KOPT-K1 (cell line): ENCODE measurements at regions not wholly inside any gene's neighbourhood (a gene's known extent, or its start where the extent isn't known, plus 50 kb on each side); places are given as distances from the start of the nearest gene placed in this dataset.

Experiments
- H3K27ac ChIP-seq: fragments of 200-600 bp; sonication (generic); 2 replicates; pipeline ENCODE4 v1.5.1; 2016; ENCODE audit warnings: antibody characterized with exemption, mild to moderate bottlenecking, low read depth, low read length; ENCODE audit not compliant: poor library complexity, severe bottlenecking
- H3K36me3 ChIP-seq: fragments of 200-600 bp; sonication (generic); 2 replicates; pipeline ENCODE4 v1.5.1; 2017; ENCODE audit warnings: antibody characterized with exemption, mild to moderate bottlenecking, low read length, moderate library complexity; ENCODE audit not compliant: insufficient read depth
- H3K9me3 ChIP-seq: fragments of 200-600 bp; sonication (generic); 2 replicates; pipeline ENCODE4 v1.5.1; 2017; ENCODE audit warnings: antibody characterized with exemption, low read length, mild to moderate bottlenecking; ENCODE audit not compliant: insufficient read depth, poor library complexity, severe bottlenecking

DNA sequence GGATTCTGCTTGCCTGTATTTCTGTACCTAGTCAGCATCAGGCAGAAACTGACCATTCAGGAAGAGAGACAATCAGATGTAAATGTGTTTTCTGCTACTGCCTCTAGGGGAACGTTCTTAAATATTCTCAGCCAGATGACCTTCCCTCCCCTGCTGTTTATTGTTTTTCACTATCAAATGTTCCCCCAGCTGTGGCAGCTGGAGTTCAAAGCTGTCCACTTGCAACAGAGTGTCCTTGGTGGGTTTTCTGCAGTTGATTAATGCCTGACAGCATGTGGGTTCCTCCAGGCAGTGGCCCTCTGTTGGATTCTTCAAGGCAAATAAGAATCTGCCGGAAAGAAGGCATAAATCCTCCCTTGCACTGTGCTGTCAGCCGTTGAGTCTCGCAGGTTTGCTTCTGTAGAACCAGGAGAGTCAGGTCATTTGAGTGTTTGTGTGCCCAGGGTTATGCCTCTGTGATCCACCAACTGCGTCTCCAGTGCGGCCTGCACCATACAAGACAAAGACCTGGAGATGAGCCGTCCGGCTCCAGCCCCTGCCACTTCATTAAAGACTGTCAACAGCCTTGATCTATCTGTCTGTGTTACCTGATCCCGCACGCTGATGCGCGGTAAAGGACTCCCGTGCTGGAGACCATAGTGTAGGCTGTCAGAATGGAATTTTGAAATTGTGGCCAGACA is 203.4 kb downstream of the GADD45G start:
- no peaks in the 10 kb centered on the region for H3K36me3 ChIP-seq

GRCh38 chr9:89808756-89809181 is 204.0 kb downstream of the GADD45G start:
- Histone ChIP-seq H3K9me3 (no peaks in the 10 kb centered on the region), H3K36me3 (no peaks in the 10 kb centered on the region), H3K27ac (no peak overlapping the region)

More for the DNA sequence above, 203.4 kb downstream of the GADD45G start:
- no peaks in the 10 kb centered on the region for H3K9me3 ChIP-seq
- H3K27ac ChIP-seq = no peak overlapping the region

- Histone ChIP-seq H3K27ac (no peak overlapping the region), H3K9me3 (no peaks in the 10 kb centered on the region), H3K36me3 (no peaks in the 10 kb centered on the region)
Measured at GRCh38 chr9:89810431-89810830, 205.6 kb downstream of the GADD45G start.

- Histone ChIP-seq H3K27ac (no peak overlapping the region), H3K9me3 (no peaks in the 10 kb centered on the region), H3K36me3 (no peaks in the 10 kb centered on the region)
Measured at GRCh38 chr9:89811356-89811755, 206.5 kb downstream of the GADD45G start.

DNA sequence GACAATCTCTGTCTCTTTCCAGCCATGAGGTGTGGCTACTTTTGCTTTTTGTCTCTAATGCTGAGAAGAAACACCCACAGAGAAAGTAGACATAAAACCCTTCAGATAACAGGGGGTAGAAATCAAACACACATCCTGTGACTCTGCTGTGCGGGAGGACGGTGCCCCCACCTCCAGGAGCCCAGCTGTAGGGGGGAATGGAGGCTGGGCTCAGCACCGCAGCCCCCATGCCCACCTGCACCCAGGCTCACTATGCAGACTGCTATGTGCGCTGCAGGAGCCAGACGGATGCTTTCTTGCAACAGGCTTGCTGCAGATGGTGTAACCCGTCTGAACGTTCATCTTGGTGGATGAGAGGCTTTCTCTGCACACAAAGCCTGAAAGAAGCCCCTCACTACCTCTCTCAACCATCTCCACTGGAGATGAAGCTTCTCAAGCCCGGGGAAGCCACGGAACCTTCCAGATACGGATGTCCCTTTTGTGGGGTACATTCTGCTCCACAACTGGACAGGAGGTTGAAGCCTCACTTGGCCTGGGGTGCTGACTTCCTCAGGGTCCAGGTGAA is 207.2 kb downstream of the GADD45G start:
- Histone ChIP-seq H3K27ac (no peak overlapping the region), H3K9me3 (no peaks in the 10 kb centered on the region), H3K36me3 (no peaks in the 10 kb centered on the region)

DNA sequence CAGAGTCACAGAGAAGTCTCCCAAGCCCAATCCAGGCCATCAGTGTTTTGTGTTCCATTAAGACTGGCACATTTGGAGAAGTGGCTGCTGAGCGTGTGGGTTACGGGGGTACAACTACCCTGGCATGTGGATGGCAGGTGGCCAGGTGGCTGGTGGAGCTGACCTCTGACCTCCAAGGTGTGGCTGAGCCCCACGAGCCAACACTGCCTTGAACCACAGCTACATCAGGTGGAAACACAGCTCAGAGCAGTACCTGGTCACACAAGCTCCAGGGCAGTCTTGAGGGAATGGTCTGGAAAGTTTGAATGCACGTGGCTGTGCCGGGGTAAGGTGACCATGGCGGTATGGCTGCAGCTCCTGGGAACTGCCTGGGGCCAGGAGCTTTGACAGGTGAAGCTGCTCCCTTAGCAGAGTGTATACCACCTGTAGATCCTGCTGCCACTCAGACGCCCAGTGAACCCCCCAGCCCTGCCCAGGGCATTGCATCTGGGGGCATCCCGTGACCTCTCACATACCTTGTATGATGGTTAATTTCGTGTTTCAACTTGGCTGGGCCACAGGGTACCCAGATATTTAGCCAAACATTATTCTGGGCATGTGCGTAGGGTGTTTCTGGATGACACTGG is 207.9 kb downstream of the GADD45G start:
- Histone ChIP-seq H3K9me3 (no peaks in the 10 kb centered on the region), H3K36me3 (no peaks in the 10 kb centered on the region), H3K27ac (no peak overlapping the region)

DNA sequence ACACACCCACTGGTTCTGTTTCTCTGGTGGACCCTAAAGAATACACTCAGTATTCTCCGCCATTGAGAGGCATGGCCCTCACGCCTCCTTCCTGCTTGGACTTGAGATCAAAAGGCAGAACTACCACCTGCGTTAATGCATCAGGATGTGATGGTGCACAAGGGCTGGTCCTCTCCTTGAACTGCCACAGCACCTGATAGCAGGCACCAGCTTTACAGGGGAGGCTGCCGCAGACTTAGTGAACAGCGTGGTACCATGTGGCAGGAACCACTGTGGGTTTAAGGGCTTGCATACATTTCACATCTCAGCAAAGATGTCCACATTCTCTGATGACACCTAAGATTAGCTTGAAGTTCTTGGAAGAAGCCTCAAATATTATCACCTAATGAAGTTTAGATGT is 208.7 kb downstream of the GADD45G start:
- Histone ChIP-seq H3K9me3 (no peaks in the 10 kb centered on the region), H3K36me3 (no peaks in the 10 kb centered on the region), H3K27ac (no peak overlapping the region)

GRCh38 chr9:89814340-89815040 is 209.7 kb downstream of the GADD45G start:
- H3K9me3 ChIP-seq = no peaks in the 10 kb centered on the region
- no peaks in the 10 kb centered on the region for H3K36me3 ChIP-seq
- H3K27ac ChIP-seq = no peak overlapping the region

GRCh38 chr9:89815061-89815902 is 210.5 kb downstream of the GADD45G start:
- no peak overlapping the region for H3K27ac ChIP-seq
- no peaks in the 10 kb centered on the region for H3K9me3 ChIP-seq
- H3K36me3 ChIP-seq = no peaks in the 10 kb centered on the region

DNA sequence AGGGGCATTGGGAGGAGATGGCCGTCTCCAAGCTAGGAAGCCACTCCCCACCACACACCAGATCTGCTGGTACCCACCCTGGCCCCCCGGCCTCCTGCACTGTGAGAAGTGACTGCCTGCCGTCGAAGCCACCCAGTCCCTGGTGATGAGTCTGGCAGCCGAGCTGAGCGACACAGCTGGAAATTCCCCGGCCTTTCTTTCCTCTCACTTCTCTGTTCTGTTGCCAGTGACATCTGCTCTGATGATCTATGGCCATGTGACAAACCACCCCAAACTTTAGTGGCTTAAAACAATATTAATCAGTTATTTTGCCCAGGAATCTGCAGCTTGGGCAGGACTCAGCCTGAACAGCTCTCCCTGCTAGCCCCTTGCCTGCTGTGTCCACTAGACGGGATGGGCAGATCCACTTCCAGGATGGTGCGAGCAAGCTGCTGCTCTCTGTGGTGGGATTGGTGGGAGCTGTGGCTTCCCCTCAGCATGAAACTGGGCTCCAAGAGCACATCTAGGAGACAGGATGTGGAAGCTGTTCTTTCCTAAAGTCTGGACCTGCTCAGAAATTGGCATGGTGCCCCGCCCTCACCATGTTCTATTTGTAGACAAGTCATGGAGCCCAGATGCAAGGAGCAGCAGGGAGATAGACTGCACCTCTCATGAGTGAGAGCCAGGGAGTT is 211.2 kb downstream of the GADD45G start:
- Histone ChIP-seq H3K36me3 (no peaks in the 10 kb centered on the region), H3K27ac (no peak overlapping the region), H3K9me3 (no peaks in the 10 kb centered on the region)

- Histone ChIP-seq H3K36me3 (no peaks in the 10 kb centered on the region), H3K9me3 (no peaks in the 10 kb centered on the region), H3K27ac (no peak overlapping the region)
Measured at GRCh38 chr9:89817151-89817950, 212.5 kb downstream of the GADD45G start.

GRCh38 chr9:89820337-89820736 is 215.5 kb downstream of the GADD45G start:
- H3K36me3 ChIP-seq = no peaks in the 10 kb centered on the region
- no peak overlapping the region for H3K27ac ChIP-seq

GRCh38 chr9:89821081-89821480 is 216.3 kb downstream of the GADD45G start:
- Histone ChIP-seq H3K36me3 (no peaks in the 10 kb centered on the region), H3K9me3 (no peaks in the 10 kb centered on the region), H3K27ac (no peak overlapping the region)

More at GRCh38 chr9:89820337-89820736, 215.5 kb downstream of the GADD45G start:
- H3K9me3 ChIP-seq = no peaks in the 10 kb centered on the region

DNA sequence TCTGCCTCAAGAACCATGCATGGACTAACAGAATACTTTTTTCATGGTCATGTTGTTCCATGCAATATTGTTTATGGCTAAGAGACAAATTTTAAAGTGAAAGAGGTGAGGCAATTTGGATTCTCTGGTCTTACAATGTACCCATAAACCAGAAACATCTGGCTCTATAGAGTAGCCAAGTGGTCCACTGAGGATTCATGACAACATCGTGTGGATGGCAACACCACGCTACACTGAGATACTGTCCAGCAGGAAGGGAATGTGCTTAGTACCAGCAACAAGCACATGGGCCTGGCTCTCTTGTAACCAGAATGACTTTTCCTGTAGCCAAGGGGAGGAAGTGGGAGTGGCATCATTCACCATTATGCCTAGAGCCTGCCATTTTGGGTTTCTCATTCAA is 218.2 kb downstream of the GADD45G start:
- no peaks in the 10 kb centered on the region for H3K9me3 ChIP-seq
- H3K36me3 ChIP-seq = no peaks in the 10 kb centered on the region
- no peak overlapping the region for H3K27ac ChIP-seq
